GM11168 (cell line): ENCODE measurements at regions not wholly inside any gene's neighbourhood (a gene's known extent, or its start where the extent isn't known, plus 50 kb on each side); places are given as distances from the start of the nearest gene placed in this dataset.
"Not testable (repeated sequence)": the region's sequence is repeated elsewhere in the genome, so short reads cannot be mapped to it uniquely, and the experiment has no call there.

Experiments used
- in situ Hi-C: fragments of 300-500 bp; cut with MboI; formaldehyde crosslinking; loops from one replicate; pipeline ENCODE4 v1.12.0; 2022; ENCODE audit warnings: low sequenced_read_pairs; ENCODE audit not compliant: unreplicated experiment

DNA sequence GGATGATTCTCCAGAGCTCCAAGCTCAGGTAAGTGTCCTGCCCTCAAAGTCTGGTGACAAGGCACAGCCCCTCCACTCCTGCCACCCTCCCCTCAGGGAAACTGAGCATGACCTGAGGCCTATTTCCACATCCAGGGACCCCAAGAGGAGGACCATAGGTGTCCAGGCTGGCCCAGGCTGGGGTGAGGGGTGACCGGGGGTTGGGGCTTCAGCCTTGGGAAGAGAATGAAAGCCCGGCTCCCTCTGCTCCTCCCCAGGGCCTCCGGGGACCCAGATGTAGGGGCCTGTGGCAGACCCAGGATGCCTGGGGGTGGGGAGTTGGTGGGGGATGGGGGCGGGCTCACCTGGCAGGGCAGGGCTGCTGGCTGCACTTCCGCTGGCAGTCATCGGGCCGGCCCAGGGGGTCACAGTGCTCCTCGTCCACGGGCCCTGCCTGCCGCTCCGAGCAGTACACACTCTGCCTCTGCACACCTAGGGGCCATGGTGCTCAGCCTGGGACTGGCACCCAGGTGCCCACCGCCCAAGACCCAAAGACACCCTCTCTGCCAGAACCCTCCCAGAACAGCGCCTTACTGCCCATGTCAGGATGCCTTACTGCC is 116.5 kb upstream of the AKAP13 start:
- in situ Hi-C loops, result not testable (repeated sequence)

GRCh38 chr15:85264614-85265190 is 115.7 kb upstream of the AKAP13 start:
- in situ Hi-C loops, result not testable (repeated sequence)

DNA sequence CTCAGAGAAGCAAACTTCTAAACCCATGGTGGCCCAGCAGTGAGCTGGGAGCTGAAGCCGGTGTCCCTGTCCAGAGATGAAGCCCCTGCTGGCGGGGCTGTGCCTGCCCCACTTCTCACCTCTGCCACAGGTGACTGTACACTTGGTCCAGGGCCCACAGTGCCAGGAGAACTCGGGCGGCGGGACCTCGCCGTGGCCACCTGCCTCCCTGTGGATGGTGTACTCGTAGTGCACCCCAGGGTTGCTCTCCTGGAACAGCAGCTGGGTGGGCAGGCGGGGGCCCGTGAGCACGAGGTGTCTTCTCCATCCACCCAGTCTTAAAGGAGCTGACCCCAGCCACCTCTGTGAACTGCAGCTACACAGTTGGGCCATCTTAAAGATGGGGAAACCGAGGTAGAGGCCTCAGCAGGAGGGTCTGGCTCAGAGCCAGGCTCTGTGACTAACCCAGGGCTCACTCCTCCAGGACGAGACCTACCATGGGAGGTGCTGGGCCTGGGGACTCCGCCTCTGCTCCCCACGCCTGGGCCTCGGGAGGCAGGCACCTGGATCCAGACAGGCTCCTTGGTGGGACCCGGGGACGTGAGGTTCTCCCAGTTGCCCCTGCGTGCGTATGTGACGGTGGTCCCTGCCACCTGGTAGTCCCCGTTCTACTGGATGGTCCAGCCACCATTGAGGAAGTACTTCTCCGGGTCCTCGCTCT is 113.1 kb upstream of the AKAP13 start:
- in situ Hi-C loops, result not testable (repeated sequence)

DNA sequence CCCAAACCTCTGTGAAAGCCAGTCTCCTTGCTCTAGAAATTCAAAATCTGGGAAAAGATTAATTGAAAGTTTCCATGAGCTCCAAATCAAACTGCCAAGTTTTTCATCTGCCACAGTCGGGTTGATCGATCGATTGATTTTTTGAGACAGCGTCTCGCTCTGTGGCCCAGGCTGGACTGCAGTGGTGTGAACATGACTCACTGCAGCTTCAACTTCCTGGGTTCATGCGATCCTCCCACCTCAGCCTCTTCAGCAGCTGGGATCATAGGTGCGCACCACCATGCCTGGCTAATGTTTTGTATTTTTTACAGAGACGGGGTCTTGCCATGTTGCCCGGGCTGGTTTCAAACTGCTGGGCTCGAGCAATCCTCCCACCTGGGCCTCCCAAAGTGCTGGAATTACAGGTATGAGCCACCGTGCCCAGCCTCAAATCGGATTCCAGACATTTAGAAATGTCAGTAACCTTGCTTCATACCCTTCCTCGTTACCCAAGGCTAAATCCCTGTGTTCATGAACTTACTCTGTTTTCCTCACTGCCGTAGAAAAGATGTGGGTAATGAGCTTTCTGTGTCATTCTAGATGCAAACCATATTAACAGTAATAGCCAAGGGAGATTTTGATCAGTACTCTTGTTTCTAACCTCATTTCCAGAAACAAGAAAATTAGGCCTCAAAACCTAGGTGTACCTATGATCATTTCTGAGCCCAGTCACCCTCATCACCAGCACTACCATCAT is 105.9 kb upstream of the AKAP13 start:
- in situ Hi-C loops, result loop anchor here (5.0 to 25.0 kb wide), 3 partner anchors 97 to 1062 kb away; no protein-coding TSS in a partner anchor

DNA sequence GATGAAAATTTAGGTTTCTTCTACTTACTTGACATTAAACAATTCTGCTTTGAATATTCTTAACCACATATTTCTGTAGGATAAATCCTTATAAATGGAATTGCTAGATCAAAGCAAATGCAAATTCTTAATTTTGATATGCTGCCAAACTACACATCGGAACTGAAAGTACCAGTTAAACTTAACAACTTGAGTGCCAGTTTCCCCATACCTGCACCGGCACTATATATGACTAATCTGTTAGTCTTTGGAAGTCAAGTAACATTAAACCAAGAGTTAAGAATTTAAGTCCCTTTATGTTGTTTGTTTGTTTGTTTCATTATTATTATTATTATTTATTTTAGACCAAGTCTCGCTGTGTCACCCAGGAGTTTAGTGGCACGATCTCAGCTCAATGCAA is 103.9 kb upstream of the AKAP13 start:
- in situ Hi-C loops, result loop anchor here (5.0 to 25.0 kb wide), 3 partner anchors 99 to 1064 kb away; no protein-coding TSS in a partner anchor

DNA sequence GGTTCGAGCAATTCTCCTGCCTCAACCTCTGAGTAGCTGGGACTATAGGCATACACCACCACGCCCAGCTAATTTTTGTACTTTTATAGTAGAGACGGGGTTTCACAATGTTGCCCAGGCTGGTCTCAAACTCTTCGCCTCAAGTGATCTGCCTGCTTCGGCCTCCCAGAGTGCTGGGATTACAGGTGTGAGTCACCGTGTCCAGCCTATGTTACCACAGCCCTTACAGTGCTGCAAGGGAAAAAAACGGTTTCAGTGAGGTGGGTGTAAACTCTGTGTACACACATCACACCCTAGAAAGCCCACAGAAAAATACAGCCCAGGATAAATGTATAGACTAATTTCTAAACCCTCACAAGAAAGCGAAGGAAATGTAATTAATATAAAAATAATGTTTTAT is 103.5 kb upstream of the AKAP13 start:
- in situ Hi-C loops, result loop anchor here (5.0 to 25.0 kb wide), 3 partner anchors 100 to 1065 kb away; no protein-coding TSS in a partner anchor

- in situ Hi-C loops, result loop anchor here (5.0 to 25.0 kb wide), 3 partner anchors 101 to 1066 kb away; no protein-coding TSS in a partner anchor
These were observed 102.5 kb upstream of the AKAP13 start for GRCh38 chr15:85277847-85278370.

- in situ Hi-C loops, result loop anchor here (25.0 kb wide), 2 partner anchors 943 to 1068 kb away; no protein-coding TSS in a partner anchor
These were observed 100.2 kb upstream of the AKAP13 start for GRCh38 chr15:85280203-85280602.

- in situ Hi-C loops, result loop anchor here (25.0 kb wide), 2 partner anchors 944 to 1069 kb away; no protein-coding TSS in a partner anchor
These were observed 99.0 kb upstream of the AKAP13 start for GRCh38 chr15:85281293-85281882.

DNA sequence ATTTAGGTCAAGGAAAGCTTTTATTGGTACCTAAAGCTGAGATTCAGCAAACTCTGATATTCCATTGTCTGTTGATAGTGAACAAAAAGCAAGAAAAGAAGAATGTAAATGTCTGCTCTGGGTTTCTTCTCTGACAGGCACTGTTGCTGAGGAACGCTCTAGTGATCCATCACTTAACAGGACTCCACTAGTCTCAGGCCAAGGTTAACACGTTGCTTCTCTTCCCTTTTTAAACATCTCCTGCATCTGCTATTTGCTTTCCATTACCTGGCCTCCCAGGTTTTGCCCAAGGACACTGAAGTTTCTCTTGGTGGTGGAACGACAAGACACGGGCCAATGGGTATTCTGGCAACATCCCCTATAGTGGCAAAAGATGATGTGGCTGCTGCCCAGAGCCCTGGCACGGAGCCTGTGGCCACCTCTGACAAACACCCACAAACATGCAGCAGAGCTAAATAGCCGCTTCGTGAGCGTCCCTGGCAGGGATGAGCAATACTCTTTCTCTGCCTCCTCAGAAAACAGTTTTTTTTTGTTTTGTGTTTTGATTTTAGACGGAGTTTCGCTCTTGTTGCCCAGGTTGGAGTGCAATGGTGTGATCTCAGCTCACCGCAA is 97.8 kb upstream of the AKAP13 start:
- in situ Hi-C loops, result loop anchor here (25.0 kb wide), 2 partner anchors 945 to 1070 kb away; no protein-coding TSS in a partner anchor

GRCh38 chr15:85283815-85284214 is 96.6 kb upstream of the AKAP13 start:
- in situ Hi-C loops, result loop anchor here (25.0 kb wide), 2 partner anchors 947 to 1072 kb away; no protein-coding TSS in a partner anchor

GRCh38 chr15:85284497-85284896 is 95.9 kb upstream of the AKAP13 start:
- in situ Hi-C loops, result loop anchor here (25.0 kb wide), 2 partner anchors 947 to 1072 kb away; no protein-coding TSS in a partner anchor

DNA sequence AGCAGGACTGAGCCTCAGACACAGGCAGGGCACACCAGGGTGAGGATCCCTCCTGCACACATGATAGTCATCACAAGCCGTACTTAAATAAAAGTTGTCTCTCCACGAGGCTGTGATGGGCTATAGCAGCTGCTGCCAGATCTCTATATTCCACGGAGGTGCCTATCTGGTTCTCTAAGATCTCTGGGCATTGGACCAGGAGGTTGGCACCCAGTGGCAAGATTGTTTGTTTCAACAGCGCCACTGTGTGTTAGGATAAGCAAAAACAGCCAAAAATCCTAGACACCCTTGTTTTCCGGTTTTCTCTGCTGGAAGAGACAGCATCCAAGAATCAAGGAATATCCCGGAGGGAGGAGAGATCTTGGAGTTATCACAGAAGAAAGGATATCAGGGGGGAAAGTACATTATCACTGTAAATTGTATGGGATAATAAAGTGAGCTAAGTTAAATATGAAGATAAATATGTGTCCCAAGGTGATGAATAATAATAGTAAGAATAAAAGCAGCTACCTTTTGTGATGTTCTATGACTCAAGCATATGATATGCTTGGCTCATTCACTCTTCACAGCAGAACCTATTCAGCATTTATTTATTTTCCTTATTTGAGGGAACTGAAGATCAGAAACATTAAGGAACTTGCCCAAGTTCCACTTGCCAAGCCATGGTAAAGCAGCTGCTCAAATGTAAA is 90.6 kb upstream of the AKAP13 start:
- in situ Hi-C loops, result loop anchor here (10.0 to 25.0 kb wide), 3 partner anchors 545 to 1078 kb away; no protein-coding TSS in a partner anchor

DNA sequence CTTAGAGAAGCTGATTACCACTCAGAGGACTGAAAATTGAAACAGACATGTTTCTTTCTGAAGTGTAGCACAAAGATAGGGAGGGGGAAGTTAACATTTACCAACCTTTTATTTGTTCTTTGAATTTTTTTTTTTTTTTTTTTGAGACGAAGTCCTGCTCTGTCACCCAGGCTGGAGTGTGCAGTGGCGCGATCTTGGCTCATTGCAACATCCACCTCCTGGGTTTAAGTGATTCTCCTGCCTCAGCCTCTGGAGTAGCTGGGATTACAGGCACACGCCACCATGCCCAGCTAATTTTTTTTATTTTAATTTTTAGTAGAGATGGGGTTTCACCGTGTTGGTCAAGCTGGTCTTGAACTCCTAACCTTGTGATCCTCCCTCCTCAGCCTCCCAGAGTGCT is 87.8 kb upstream of the AKAP13 start:
- in situ Hi-C loops, result loop anchor here (10.0 to 25.0 kb wide), 3 partner anchors 542 to 1080 kb away; no protein-coding TSS in a partner anchor

GRCh38 chr15:85296615-85297402 is 83.6 kb upstream of the AKAP13 start:
- in situ Hi-C loops, result loop anchor here (10.0 to 25.0 kb wide), 3 partner anchors 538 to 1085 kb away; no protein-coding TSS in a partner anchor

DNA sequence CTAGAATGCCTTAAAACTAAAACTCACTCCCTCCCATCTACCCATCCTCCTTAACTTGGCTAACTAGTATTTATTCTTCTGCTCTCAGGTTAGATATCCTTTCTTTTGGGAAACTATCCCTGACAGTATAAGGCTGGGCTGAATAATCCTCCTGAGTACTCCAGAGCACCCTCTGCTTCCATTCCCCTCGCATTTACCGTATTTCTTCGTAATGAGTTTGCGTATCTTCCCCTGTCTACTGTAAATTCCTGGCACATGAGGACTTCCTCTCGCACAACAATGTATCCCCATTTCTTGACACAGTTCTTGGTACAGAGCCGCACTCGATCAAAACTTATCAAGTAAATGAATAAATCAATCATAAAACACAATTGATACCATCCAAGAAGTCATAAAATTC is 82.9 kb upstream of the AKAP13 start:
- in situ Hi-C loops, result loop anchor here (10.0 to 25.0 kb wide), 3 partner anchors 537 to 1085 kb away; no protein-coding TSS in a partner anchor

GRCh38 chr15:85298366-85298765 is 82.0 kb upstream of the AKAP13 start:
- in situ Hi-C loops, result loop anchor here (10.0 to 25.0 kb wide), 3 partner anchors 536 to 1086 kb away; no protein-coding TSS in a partner anchor
